Mesothelial cell of epicardium (in vitro differentiated cells): ENCODE measurements at regions not wholly inside any gene's neighbourhood (a gene's known extent, or its start where the extent isn't known, plus 50 kb on each side); places are given as distances from the start of the nearest gene placed in this dataset.
"Not testable (repeated sequence)": the region's sequence is repeated elsewhere in the genome, so short reads cannot be mapped to it uniquely, and the experiment has no call there.

Experiments
- DNase-seq, 2 experiments: peaks; one replicate each; pipeline ENCODE4 v3.0.0; 2021; ENCODE audit warnings: low spot score in 2 of 2; ENCODE audit not compliant: unreplicated experiment in 2 of 2
- H3K27ac Mint-ChIP-seq: 2 replicates; pipeline ENCODE4 v1.8.0; 2021; ENCODE audit warnings: mixed read lengths
- H3K27me3 Mint-ChIP-seq: 2 replicates; pipeline ENCODE4 v1.8.0; 2021; ENCODE audit warnings: low read depth, mixed read lengths
- H3K36me3 Mint-ChIP-seq: 2 replicates; pipeline ENCODE4 v1.8.0; 2021; ENCODE audit warnings: mixed read lengths
- H3K4me1 Mint-ChIP-seq: 2 replicates; pipeline ENCODE4 v1.8.0; 2021; ENCODE audit warnings: mixed read lengths
- H3K4me3 Mint-ChIP-seq: 2 replicates; pipeline ENCODE4 v1.8.0; 2021; ENCODE audit warnings: mild to moderate bottlenecking, moderate library complexity, mixed read lengths
- H3K9me3 Mint-ChIP-seq: 2 replicates; pipeline ENCODE4 v1.8.0; 2021; ENCODE audit warnings: mixed read lengths
- TF ChIP-seq, protein P1 (sequence below): fragments of 200-600 bp; sonication (generic); IDR thresholded peaks from one replicate; pipeline ENCODE4 v1.5.0; 2021; ENCODE audit warnings: antibody characterized with exemption; ENCODE audit not compliant: unreplicated experiment

DNA sequence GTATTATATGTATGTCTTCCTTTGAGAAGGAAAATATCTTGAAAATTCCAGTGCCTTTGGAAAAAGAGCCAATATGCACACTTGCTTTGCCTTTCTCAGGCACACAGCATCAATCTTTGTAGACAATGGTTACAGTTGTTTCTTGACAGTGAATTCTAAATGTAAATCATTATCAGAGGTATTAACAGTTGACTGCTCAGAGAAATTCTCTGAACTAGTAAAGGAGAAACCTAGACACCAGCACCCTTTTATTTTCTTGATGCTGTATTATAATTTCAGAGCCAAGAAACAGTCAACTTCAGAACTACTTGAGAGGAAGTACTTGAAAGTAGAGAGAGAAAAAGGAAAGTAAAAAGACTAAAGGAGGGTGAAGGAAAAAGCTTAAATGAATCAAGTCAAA, 185.8 kb upstream of the SMIM30 start:
- H3K27ac Mint-ChIP-seq, result no peak overlapping the region

DNA sequence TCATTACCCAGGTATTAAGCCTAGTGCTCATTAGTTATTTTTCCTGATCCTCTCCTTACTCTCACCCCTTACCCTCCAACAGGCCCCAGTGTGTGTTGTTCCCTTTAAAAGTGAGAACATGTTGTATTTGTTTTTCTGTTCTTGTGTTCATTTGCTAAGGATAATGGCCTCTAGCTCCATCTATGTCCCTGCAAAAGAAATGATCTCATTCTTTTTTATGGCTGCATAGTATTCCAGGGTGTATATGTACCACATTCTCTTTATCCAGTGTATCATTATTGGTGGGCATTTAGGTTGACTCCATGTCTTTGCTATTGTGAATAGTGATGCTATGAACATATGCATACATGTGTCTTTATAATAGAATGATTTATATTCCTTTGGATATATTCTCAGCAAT, 185.0 kb upstream of the SMIM30 start:
- H3K27me3 Mint-ChIP-seq, H3K4me3 Mint-ChIP-seq, H3K4me1 Mint-ChIP-seq, DNase-seq, H3K27ac Mint-ChIP-seq, H3K36me3 Mint-ChIP-seq: not testable (repeated sequence)
- H3K9me3 Mint-ChIP-seq, result peaks cover 15% of the 10 kb centered on the region

More for the DNA sequence above, 185.8 kb upstream of the SMIM30 start:
- H3K9me3 Mint-ChIP-seq, result peaks cover 15% of the 10 kb centered on the region
- no peak for DNase-seq
- peaks cover 4% of the 10 kb centered on the region for H3K27me3 Mint-ChIP-seq
- TF ChIP-seq, protein P1, sequence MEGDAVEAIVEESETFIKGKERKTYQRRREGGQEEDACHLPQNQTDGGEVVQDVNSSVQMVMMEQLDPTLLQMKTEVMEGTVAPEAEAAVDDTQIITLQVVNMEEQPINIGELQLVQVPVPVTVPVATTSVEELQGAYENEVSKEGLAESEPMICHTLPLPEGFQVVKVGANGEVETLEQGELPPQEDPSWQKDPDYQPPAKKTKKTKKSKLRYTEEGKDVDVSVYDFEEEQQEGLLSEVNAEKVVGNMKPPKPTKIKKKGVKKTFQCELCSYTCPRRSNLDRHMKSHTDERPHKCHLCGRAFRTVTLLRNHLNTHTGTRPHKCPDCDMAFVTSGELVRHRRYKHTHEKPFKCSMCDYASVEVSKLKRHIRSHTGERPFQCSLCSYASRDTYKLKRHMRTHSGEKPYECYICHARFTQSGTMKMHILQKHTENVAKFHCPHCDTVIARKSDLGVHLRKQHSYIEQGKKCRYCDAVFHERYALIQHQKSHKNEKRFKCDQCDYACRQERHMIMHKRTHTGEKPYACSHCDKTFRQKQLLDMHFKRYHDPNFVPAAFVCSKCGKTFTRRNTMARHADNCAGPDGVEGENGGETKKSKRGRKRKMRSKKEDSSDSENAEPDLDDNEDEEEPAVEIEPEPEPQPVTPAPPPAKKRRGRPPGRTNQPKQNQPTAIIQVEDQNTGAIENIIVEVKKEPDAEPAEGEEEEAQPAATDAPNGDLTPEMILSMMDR, result no peak
- H3K36me3 Mint-ChIP-seq, result no peaks in the 10 kb centered on the region
- H3K4me3 Mint-ChIP-seq, result no peak overlapping the region
- H3K4me1 Mint-ChIP-seq, result peaks cover 2% of the 10 kb centered on the region

DNA sequence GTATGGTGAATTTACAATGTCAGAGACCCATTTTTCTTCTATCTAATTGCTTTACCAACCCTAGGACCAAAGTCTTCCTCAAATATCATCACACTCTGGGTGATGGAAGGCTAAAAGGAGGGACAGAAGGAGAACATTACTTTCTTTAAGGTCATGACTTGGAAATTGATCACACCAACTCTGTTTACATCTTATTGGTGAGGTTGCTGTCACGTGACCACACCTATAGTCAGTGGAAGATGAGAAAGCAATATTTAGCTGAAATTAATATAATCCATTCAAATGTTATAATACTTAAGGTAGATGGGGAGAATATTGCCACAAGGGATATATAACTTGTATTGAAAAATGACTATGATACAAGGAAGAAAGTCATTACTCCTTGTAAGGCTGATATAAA, 183.6 kb upstream of the SMIM30 start:
- peaks cover 6% of the 10 kb centered on the region for H3K9me3 Mint-ChIP-seq
- peaks cover 5% of the 10 kb centered on the region for H3K4me1 Mint-ChIP-seq

DNA sequence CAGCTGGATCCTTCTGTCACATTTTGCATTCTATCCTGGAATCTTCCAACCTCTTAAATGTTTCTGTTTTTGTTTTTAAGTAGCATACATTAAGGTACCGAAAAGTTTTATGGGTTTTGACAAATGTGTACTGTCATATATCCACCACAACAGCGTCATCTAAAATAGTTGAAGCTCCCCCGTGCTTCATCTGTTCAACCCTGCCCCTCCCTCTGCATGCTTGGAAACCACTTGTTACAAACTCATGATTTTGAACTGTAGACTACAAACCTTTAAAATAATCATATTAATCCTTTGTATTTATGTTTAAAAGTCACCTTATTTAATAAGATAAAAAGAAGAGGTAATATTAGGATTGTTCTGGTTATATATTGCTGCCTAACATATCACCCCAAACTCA, 182.8 kb upstream of the SMIM30 start:
- Mint-ChIP-seq H3K36me3 (no peaks in the 10 kb centered on the region), H3K4me3 (no peak overlapping the region), H3K27ac (no peak overlapping the region), H3K27me3 (peaks cover 4% of the 10 kb centered on the region), H3K9me3 (no peaks in the 10 kb centered on the region), H3K4me1 (peaks cover 10% of the 10 kb centered on the region)
- TF ChIP-seq, protein P1, result no peak
- no peak for DNase-seq

More for the DNA sequence above, 183.6 kb upstream of the SMIM30 start:
- Mint-ChIP-seq H3K36me3 (no peaks in the 10 kb centered on the region), H3K27me3 (peaks cover 4% of the 10 kb centered on the region), H3K4me3 (no peak overlapping the region), H3K27ac (no peak overlapping the region)
- TF ChIP-seq, protein P1, result no peak
- DNase-seq, result no peak

DNA sequence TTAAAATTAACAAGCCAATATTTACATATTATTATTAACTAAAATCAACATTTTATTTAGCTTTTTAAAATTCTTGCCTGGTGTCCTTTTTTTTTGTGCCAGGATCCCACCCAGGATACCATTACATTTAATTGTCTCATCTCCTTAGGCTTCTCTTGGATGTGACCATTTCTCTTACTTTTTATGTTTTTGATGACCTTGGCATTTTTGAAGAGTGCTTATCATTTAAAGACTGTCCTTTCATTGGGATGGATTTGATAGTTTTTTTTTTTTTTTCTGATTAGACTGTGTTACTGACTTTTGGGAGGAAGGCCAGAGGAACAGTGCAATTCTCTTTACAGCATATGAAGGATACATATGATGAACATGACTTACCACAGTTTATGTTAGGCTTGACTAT, 181.4 kb upstream of the SMIM30 start:
- peaks cover 10% of the 10 kb centered on the region for H3K4me1 Mint-ChIP-seq
- no peak for DNase-seq

DNA sequence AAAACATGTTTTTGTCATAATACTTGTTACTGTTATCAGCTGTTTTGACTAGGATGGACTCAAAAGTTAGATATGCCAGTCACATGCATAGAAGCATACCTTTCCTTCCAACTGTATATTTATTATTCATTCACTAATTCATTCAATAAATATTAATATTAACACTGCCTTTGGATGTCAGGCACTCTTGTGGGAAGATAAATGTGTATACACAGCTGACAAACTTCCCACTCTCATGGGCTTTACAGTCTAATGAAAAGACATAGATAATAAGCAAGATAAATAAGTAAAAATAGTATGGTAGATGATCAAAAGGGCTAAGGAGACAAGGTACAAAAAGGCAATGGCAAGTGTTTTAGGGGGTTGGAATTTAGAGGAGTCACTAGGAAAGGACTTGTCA, 180.1 kb upstream of the SMIM30 start:
- no peaks in the 10 kb centered on the region for H3K36me3 Mint-ChIP-seq
- H3K4me3 Mint-ChIP-seq, result no peak overlapping the region
- DNase-seq, result no peak
- TF ChIP-seq, protein P1, result no peak
- no peak overlapping the region for H3K27ac Mint-ChIP-seq
- peaks cover 4% of the 10 kb centered on the region for H3K27me3 Mint-ChIP-seq
- H3K9me3 Mint-ChIP-seq, result peaks cover 8% of the 10 kb centered on the region
- peaks cover 8% of the 10 kb centered on the region for H3K4me1 Mint-ChIP-seq

More for the DNA sequence above, 181.4 kb upstream of the SMIM30 start:
- Mint-ChIP-seq H3K9me3 (peaks cover 8% of the 10 kb centered on the region), H3K36me3 (no peaks in the 10 kb centered on the region), H3K27ac (no peak overlapping the region), H3K4me3 (no peak overlapping the region), H3K27me3 (peaks cover 4% of the 10 kb centered on the region)
- TF ChIP-seq, protein P1, result no peak
